NCI-H2171 (cell line): ENCODE measurements at regions not wholly inside any gene's neighbourhood (a gene's known extent, or its start where the extent isn't known, plus 50 kb on each side); places are given as distances from the start of the nearest gene placed in this dataset.
"Not testable (repeated sequence)": the region's sequence is repeated elsewhere in the genome, so short reads cannot be mapped to it uniquely, and the experiment has no call there.

Source experiments
- DNase-seq: peaks from one replicate; lab custom pipeline; 2025; lab: John Stamatoyannopoulos, UW

DNA sequence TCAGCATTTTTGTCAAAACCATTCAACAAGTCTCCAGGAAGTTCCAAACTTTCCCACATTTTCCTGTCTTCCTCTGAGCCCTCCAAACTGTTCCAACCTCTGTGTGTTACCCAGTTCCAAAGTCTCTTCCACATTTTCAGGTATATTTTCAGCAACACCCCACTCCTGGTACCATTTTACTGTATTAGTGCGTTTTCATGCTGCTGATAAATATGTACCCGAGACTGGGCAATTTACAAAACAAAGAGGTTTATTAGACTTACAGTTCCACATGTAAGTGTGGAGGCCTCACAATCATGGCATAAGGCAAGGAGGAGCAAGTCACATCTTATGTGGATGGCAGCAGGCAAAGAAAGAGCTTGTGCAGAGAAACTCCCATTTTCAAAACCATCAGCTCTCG is 315.9 kb upstream of the ESRRG start:
- DNase-seq: not testable (repeated sequence)

DNA sequence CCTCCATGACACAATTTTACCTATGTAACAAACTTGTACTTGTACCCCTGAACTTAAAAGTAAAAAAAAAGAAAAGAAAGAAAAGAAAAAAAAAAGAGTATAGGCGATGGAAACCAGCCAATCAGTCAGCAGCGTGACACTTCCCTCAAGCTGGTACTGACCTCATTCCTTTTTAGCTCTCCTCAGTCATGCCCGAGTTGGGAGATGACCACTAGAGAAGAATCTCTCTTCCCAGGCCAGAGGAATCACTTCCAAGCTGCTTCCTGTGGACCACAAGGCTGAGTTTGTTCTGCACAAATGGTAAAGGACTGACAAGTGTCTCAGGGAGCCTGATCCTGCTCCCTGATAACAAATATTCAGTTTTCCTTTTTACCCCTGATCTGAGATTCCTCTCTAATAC is 313.5 kb upstream of the ESRRG start:
- DNase-seq: no peak

DNA sequence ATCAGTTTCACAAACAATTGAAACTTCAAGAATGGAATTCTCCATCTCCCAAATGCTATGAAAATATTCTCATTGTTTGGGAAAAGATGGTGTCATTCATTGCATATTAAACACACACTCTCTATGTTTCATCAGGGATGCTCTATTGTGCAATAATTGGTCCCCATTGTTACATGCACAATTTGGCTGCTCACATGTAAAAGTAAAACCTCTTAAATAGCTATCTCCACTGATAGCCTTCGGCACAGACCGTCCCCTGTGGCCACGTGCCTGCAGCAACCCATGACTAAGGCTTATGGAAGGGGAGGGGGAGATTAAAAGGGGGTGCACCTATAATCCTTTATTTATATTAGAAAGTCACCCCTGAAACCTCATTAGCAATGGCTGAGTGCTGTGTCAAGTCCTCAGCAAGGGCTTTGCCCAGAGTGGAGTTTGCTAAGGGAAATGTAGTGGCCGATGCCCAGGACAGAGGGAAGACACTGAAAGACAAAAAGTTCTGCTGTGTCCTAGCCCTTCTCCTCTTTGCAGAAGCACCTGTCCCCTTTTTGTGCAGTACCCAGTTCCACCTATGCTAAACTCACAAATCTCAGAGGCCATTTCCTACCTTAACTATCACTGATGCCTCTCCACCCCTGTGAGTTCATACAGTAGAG is 309.6 kb upstream of the ESRRG start:
- no peak for DNase-seq

DNA sequence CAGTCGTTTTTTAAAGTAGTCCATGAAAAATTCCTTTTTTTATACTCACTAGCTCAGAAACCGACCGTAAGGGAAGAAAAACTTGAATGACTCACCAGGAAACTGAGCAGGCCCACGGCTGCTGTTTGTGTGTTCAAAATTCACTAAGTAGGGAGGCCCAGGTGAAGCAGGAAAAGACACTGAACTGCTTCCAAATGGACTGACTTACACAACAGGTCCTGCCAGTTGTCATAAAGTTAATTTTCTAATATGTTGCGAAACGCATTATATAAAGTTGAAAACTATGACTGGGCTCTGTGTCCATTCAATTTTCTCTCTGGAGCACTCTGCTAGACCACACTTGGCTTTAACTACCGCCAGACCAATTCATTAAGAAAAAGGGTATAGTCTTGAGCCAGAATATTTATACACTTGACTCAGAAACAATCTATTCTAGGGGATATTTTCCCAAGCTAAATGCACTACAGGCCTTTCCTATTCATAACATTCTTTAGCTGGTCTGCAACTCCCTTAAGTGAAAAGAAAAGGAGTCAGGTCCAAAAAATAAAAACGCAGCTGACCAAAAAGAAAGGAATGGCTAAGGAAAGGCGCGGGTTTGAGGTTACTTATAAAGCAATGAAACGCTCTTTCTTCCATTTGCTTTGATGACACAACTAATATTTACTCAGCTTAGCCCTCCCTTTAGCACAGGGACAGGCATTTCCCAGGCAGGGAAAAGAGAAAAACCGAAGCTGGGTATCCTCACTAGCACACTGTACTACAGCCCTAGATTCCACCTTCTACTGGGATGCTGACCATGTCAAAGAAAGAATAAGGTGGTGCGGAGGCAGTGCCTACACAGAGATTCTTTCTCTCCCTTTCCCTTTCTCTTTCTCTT is 306.3 kb upstream of the ESRRG start:
- DNase-seq: no peak

DNA sequence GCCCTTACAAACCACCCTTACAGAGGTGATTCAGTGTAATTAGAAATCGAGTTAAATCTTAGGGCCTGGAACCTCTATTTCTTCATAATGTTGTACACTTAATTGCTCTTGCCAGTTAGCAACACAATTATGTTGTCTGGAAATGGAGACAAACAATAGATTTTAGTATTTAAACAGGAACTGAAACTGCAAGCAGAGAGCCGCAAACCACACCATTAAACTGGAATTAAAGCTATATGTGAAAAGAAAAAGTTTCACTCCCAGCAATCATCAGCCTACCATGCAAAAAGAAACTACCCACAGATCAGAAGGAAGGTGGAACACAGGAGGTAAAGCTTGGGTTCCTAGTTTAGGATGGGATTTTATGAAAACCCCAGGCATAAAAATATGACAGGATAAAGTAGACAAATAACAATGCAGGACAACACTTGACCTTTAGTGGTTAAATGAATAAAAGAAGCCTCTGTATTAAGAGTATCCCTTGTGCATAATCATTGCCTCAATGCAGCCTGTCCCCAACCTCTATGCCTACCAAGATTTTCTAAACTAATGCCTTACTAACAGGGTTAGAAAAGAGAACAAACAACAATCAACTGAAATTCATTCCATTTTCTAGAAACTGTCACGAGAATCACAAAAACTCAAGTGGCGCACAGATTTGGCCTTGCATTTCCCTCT is 304.3 kb upstream of the ESRRG start:
- DNase-seq: no peak

DNA sequence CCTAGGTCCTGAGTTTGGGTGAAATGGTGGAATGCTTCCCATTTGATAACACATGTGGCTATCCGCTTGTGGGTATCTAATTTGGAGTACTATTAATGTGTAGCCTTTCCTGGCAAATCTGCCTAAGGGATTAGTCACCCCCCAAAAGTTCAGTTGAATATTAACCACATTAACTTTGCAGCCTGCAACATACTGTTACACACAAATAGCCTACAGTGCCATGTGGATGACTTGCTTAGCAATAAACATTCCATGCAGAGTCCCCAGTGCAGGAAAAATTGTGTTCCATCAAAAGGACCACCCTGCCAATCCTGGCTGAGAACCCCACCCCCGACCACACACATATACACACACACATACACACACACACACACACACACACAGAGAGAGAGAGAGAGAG is 303.3 kb upstream of the ESRRG start:
- DNase-seq: no peak

DNA sequence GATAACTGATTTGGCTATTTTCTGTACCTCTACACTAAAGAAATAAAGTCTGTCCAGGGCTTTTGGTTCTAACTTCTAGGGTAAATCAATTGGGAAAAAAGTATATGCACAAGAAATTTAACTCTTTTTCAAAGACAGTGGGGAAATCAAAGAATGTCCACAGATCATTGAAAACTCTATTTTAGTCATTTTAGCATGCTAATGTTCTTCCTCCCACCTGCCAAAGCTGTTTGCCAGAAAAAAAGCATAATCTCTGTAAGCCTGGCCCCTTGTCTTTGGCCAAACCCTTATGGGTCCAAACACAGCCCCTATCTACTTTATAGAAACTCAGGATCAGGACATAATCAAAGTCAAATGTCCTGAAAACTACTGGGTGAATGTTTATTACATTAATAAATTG is 302.2 kb upstream of the ESRRG start:
- no peak for DNase-seq

DNA sequence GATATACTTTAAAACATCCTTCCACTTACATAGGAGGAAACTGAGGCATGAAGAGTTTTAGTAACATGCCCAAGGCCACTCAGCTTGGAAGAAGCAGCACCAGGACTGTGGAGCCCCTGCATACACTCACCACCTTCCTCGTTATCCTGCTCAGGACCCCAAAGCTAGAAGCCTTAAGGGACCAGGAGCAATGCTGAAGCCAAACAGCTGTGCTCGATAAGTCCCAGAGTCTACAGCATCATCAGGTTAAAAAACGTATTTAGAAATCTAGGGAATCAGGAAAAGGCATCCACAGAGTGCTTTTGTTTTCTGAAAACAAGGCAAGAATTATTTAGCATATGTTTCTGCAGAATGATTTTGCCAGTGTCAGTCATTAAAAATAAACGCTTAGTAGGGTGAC is 301.7 kb upstream of the ESRRG start:
- DNase-seq: no peak

DNA sequence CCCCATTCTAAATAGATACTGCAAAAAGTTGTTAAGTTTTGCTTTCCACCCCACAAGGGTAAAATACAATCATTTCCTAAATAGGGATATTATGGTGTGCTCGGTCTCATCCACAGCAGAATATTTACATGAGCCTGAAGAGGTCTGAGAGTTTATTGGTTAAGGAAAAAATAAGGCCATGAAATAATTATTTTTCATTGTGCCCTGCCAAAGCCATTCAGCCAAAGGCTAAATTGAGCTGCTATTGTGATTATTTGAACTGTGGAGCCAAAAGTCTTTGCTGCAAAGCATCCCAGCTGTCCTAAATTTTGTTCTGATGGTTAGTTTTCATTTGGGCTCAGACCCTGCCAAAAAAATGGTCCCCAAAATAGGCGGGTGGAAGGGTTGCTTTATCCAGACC is 298.7 kb upstream of the ESRRG start:
- no peak for DNase-seq

DNA sequence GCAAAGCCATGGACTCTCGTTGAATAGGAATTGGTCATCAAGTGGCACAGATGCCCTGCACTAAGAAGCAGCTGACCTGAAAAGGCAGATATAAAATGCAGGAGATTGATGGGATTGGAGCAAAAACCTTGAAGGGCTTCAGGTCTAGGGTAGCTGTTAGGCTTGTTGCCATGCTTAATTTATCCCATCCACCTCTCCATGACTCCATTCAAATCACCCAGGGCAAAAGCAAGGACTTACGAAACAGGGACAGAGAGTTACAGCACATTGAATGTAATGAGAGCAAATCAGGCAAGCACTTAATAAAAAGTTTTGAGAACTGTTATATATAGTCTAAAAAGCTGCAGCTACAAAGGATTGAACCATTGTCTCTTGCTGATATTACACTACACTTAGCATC is 298.2 kb upstream of the ESRRG start:
- no peak for DNase-seq

DNA sequence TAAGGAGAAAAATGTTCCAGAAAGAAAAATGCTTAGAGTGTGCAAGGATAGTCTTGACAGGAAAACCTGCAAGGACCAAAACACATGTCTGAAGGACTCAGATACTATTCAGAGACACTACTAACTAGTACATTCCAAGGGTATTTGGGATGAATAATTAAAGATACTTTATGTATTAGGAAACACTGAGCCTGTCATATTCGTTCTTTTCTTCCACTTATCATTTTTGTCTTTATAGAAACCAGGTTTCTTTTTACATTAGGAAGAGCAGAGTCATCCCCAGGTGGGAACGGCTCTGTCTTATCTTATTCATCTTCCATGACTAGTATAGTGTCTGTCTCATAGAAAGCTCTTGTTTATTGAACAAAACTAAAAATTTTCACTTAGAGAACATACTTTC is 296.2 kb upstream of the ESRRG start:
- DNase-seq: no peak

DNA sequence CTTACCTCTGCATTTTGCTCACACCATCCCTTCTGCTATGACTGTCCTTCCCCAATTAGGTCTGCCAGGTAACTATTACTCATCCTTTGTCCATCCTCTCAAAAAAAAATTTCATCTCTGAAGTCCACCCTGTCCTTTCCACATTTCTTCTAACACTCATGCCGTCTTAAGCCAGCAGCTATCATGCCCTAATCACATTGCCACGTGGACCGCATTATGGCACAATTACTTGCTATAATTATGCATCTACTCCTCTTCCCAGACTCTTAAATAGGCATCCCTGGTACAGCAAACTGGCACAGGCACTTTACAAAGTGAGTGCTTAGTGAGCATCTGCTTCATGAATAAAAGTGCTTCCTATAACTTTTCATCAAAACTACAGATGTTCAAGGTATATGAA is 295.4 kb upstream of the ESRRG start:
- DNase-seq: no peak

DNA sequence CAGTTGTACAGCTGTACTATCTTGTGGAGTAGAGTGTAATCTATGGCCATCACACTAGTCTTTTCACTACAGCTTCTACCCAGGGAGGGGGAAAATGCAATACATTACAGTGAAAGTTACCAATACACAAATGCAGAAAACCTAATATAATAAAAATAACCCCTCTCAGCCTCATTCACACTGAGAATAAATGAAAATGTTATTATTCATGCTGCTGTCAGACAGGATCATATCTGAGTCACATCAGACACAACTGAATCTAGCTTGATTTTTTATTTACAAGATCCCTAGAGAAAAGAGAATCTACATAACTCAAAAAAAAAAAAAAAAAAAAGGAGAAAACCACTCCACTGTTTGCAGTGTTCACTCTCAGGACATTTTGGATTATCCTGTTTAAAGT is 293.9 kb upstream of the ESRRG start:
- DNase-seq: no peak

DNA sequence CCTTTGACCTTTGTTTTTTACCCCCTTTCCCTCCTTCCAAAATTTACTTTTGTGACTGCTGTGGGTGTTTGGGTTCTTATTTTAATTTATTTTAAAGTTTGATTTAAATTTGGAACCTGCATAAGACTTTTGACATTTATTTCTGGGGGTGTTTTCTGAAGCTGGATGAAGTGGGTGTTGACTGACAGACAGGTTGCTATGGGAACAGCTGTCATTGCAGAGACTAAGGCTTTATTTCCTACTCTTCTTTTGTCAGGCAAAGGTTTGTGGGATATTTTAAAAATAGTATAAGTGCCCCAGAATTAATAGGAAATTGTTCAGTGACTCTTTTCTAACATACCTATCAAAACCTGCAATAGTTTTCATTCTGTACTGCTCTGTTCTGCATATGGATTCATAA is 290.8 kb upstream of the ESRRG start:
- DNase-seq: no peak

DNA sequence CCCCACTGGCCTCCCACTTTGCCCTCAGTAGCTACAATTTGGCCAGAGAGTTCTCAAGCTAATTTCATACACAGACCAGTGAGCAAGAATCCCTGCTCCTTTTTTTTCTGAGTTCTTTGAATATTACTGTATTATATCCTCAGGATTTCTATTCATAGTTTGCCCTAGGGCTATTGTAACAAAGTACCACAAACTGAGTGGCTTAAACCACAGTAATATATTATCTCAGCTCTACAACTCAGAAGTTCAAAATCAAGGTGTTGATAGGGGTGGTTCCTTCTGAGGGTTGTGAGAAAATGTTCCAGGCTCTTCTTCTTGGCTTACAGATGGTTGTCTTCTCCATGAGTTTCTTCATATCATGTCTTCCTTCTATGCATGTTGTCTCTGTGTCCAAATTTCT is 289.4 kb upstream of the ESRRG start:
- no peak for DNase-seq

DNA sequence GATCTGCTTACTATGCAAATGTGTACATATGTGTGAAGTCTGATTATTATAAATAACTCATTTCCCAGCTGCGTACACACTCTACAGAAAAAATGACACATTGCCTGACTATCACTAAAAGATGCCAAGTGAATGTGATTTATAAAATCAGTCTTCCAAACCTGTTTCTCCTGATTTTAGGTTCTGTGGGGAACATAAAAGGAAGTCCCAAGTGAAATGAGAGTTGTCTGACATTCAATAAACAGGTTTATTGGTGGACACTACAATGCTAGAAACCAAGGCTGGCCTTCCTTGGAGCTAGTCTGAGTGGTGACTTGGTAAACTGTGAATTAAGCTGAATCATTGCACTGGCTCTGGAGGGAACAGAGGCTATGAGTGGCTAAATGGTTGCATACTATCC is 287.9 kb upstream of the ESRRG start:
- no peak for DNase-seq

DNA sequence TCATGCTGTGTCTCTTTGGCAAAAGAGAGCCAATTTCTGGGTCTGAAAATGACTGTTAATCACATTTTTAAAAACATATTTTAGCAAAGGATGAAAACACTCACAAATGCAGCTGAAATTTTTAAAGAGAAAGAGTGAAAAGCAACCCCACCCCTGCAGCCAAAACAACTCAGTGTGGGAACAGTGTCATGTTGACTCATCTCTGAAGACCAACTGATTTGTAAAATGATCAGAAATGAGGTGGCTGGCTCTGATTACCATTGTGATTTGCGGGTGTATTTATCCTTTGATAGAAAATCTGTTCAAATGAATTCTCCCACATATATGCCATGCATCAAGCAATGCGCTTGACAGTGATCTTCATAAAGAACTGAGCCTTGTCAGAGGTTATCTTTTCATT is 287.0 kb upstream of the ESRRG start:
- no peak for DNase-seq

DNA sequence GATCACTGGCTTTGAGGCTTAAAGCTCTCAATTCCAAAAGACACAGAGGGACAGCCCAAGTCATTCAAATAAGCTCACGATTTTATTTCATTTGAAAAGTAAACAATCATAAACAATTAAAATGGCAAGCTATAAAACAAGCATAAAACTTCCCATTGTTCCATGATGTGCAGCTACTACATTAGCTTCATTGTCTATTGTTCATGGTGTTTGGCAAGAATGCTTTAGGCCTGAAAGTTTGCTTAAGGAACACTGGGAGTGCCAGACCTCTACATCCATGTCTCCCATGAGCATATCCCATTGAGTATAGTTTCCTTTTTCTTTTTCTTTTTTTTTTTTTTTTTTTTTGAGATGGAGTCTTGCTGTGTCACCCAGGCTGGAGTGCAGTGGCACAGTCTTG is 286.1 kb upstream of the ESRRG start:
- no peak for DNase-seq

DNA sequence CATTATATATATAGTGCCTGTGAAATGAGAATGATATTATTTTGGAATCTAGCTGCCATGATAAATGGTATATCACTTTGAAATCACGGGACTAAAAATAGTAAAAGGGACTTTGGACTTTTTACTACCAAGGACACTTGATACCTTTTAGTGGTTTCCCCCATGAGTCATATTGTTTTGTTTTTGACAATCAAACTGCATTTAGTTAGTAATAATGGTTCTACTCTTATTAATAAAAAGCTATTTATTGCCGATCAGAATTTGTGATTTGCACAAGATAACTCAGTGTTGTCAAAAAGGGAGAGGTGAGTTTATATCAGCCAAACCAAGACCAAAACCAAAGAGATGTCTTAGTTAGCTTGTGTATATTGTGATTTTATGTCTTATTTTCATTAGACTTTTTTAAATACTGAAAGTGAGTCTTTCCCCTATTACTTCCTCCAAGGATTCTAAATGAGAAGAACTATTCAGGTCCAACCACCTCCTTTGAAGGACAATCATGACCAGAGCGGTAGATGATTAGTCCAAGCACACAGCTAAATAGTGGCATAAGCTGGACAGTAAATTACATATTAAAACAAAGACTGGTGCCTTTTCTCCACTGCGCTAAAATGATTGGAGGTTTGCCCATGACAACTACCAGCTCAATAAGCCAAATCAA is 281.7 kb upstream of the ESRRG start:
- no peak for DNase-seq

DNA sequence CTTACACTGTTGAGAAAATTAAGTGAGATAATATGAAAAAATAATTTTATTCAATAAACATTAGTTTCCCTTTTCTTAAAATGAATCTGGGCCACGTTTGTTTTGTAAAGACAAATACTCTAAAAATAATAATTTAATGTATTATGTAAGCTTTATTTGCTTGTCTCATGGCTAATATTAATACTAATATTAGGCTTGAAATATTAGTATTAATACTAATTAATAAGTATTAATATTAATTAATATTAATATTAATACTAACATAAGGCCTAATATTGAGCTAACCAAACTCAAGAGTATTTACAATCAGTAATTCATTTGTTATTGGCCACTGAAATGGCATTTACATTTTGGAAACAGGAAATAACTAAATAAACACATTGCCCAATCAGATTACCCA is 280.1 kb upstream of the ESRRG start:
- DNase-seq: no peak

DNA sequence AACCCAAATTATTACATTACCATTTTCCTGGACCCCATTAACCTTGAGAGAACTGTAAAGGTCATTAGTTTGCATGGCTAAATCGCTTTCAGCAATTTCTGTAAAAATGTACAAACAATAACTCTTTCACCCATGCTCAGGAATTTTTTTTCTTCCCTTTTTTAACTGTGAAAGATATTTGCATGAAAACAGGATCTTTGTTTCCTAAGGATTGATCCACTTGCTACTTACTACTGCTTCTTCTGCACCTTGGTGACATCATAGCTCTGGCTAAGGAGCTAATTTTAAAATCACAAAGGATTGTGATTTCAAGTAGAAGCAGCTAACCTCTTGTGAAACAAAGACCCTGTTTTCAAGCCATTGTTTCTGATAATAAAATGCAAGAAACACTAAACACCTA is 274.6 kb upstream of the ESRRG start:
- no peak for DNase-seq

DNA sequence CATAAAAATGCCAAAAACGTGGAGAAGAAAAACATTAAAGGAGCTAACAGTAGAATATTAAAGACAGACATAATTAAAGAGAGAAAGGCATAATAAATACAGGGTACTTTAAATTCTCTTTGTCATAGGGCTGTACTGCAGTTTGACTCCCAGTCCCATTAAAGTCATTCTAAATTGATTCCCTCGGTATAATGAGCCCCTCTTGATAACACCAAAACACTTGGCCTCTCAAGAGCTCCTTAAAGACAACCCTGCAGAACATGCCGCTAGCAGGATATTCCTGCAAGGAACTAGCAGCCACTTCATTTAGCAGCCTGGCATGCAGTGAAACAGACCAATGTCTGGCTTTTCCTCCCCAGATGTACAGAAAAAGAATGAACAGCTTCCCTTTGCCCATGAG is 273.8 kb upstream of the ESRRG start:
- DNase-seq: no peak

DNA sequence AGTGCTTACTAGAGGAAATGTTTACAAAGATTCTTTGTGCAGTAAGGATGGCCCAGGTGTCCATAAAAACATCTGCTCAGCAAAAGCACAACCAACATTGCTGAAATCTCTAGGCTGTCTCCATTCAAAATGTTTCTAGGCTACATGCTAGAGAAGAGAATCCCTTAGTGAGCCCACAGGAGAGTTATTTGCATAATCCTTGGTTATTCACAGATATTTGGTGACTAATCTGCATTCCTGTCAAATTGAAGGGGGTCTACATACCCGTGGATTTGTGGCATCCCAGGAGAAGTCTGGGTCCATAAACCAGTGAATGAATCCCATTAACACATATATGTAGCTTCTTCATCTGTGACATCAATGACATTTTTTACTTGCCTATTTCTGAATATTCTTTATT is 261.3 kb upstream of the ESRRG start:
- DNase-seq: no peak
